Neural cell (in vitro differentiated cells): ENCODE measurements at regions not wholly inside any gene's neighbourhood (a gene's known extent, or its start where the extent isn't known, plus 50 kb on each side); places are given as distances from the start of the nearest gene placed in this dataset.

ENCODE experiments used
- CTCF ChIP-seq: fragments of 450-650 bp; IDR thresholded peaks from 2 replicates; pipeline ENCODE4 v1.5.1; 2014; ENCODE audit warnings: antibody characterized with exemption, mild to moderate bottlenecking, moderate library complexity; ENCODE audit not compliant: poor library complexity, severe bottlenecking
- MXI1 ChIP-seq: fragments of 450-650 bp; conservative IDR thresholded peaks from 2 replicates; pipeline ENCODE4 v1.6.1; 2014; ENCODE audit warnings: antibody characterized with exemption, mild to moderate bottlenecking; ENCODE audit not compliant: poor library complexity, severe bottlenecking
- POLR2AphosphoS5 ChIP-seq: IDR thresholded peaks from 2 replicates; pipeline ENCODE4 v1.6.1; 2012

GRCh38 chr3:184500344-184500923, 61.2 kb upstream of the EPHB3 start:
- TF ChIP-seq POLR2AphosphoS5 (no peak), MXI1 (no peak), CTCF (no peak)
